ENCODE measurements at regions not wholly inside any gene's neighbourhood (a gene's known extent, or its start where the extent isn't known, plus 50 kb on each side); places are given as distances from the start of the nearest gene placed in this dataset.

GRCh38 chr7:96855691-96856090 is 146.0 kb upstream of the SEM1 start:
- Histone ChIP-seq H3K36me3 (no peaks in the 10 kb centered on the region), H3K4me1 (no peaks in the 10 kb centered on the region), H3K27ac (no peak overlapping the region), H3K27me3 (no peaks in the 10 kb centered on the region), H3K4me3 (no peak overlapping the region), H3K9me3 (no peaks in the 10 kb centered on the region)
- intact Hi-C loops (cut with DNase I): no loop called here
- ATAC-seq: no peak
- TF ChIP-seq, protein P1, sequence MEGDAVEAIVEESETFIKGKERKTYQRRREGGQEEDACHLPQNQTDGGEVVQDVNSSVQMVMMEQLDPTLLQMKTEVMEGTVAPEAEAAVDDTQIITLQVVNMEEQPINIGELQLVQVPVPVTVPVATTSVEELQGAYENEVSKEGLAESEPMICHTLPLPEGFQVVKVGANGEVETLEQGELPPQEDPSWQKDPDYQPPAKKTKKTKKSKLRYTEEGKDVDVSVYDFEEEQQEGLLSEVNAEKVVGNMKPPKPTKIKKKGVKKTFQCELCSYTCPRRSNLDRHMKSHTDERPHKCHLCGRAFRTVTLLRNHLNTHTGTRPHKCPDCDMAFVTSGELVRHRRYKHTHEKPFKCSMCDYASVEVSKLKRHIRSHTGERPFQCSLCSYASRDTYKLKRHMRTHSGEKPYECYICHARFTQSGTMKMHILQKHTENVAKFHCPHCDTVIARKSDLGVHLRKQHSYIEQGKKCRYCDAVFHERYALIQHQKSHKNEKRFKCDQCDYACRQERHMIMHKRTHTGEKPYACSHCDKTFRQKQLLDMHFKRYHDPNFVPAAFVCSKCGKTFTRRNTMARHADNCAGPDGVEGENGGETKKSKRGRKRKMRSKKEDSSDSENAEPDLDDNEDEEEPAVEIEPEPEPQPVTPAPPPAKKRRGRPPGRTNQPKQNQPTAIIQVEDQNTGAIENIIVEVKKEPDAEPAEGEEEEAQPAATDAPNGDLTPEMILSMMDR (IDR thresholded peaks at IDR 0.05): no peak
- no peak for DNase-seq

DNA sequence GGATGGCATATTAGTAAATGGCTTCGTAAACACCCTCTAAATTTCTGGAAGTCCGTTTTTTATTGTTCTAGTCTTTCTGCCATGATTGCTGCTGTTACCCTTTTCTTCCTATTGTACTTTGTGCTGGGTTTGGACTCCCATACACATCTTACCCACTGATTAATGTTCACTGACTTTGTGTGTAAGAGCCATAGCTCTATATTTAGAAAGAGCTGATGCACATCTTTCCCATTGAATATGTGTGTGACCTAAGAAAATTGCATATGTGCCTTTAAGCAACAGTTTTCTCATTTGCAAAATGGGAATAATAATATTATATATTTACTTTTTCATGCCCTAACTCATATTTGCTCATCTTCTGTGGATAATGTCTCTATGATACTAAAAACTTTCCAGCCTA is 135.8 kb upstream of the DLX6 start:
- intact Hi-C loops (cut with DNase I): no loop called here
- Histone ChIP-seq H3K4me1 (no peaks in the 10 kb centered on the region), H3K9me3 (no peaks in the 10 kb centered on the region), H3K27ac (no peak overlapping the region), H3K27me3 (no peaks in the 10 kb centered on the region), H3K4me3 (no peak overlapping the region), H3K36me3 (no peaks in the 10 kb centered on the region)
- no peak for ATAC-seq
- no peak for DNase-seq
- TF ChIP-seq, protein P1 (IDR thresholded peaks at IDR 0.05): no peak

DNA sequence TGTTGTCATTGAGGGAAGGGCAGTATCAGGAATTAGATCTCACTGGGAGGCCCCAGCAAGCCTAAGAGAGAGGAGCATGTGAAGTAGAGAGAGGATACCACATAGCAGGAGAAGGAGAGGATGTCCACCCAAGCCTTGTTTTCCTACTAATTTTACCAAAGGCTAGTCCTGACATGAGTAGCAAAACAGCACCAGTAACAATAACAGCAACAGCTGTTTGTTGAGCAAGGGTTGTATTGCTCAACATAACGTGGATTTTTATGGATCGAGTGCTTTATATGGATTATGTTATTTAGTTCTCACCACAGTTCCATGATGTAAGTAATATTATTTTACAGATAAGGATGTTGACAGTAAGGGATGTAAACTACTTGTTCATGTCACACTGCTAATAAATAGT is 135.2 kb upstream of the DLX6 start:
- intact Hi-C loops (cut with DNase I): no loop called here
- H3K4me3 ChIP-seq: no peak overlapping the region
- H3K4me1 ChIP-seq: no peaks in the 10 kb centered on the region
- no peak overlapping the region for H3K27ac ChIP-seq
- no peaks in the 10 kb centered on the region for H3K36me3 ChIP-seq
- H3K27me3 ChIP-seq: no peaks in the 10 kb centered on the region
- TF ChIP-seq, protein P1 (IDR thresholded peaks at IDR 0.05): no peak
- no peaks in the 10 kb centered on the region for H3K9me3 ChIP-seq
- ATAC-seq (no peak), DNase-seq (peak in 2 of 4 donors; percentile 10 to 16)

- no peak overlapping the region for H3K4me3 ChIP-seq
- DNase-seq (no peak), ATAC-seq (no peak)
- no peaks in the 10 kb centered on the region for H3K27me3 ChIP-seq
- intact Hi-C loops (cut with DNase I): no loop called here
- TF ChIP-seq, protein P1 (IDR thresholded peaks at IDR 0.05): no peak
- no peaks in the 10 kb centered on the region for H3K36me3 ChIP-seq
- no peaks in the 10 kb centered on the region for H3K9me3 ChIP-seq
- no peak overlapping the region for H3K27ac ChIP-seq
- H3K4me1 ChIP-seq: no peaks in the 10 kb centered on the region
Measured at GRCh38 chr7:96870934-96871333, 134.4 kb upstream of the DLX6 start.

DNA sequence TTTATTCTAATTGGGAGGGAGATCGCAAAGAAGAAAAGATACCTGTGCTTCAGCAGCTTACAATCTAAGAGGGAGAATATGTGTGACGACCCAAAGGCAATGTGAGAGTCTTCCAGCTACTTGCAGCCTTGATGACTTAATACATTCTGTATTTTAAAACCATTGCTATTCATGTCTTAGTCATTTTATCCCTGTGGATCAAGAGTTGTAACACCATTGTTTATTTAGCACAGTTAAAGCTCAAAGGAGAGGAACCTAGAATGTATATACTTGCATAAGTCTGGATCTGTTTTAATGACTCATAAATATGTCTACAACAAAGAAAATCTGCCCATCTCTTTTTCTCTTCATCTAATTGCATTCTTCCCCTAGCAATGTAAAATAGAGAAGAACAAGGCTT is 117.9 kb upstream of the DLX6 start:
- TF ChIP-seq, protein P1 (IDR thresholded peaks at IDR 0.05): no peak
- Histone ChIP-seq H3K9me3 (no peaks in the 10 kb centered on the region), H3K27ac (no peak overlapping the region), H3K4me1 (no peaks in the 10 kb centered on the region), H3K27me3 (no peaks in the 10 kb centered on the region), H3K4me3 (no peak overlapping the region), H3K36me3 (no peaks in the 10 kb centered on the region)
- no peak for DNase-seq
- ATAC-seq: no peak
- intact Hi-C loops (cut with DNase I): no loop called here

All from left lung (tissue), 4 donors.